ENCODE measurements at regions not wholly inside any gene's neighbourhood (a gene's known extent, or its start where the extent isn't known, plus 50 kb on each side); places are given as distances from the start of the nearest gene placed in this dataset.

DNA sequence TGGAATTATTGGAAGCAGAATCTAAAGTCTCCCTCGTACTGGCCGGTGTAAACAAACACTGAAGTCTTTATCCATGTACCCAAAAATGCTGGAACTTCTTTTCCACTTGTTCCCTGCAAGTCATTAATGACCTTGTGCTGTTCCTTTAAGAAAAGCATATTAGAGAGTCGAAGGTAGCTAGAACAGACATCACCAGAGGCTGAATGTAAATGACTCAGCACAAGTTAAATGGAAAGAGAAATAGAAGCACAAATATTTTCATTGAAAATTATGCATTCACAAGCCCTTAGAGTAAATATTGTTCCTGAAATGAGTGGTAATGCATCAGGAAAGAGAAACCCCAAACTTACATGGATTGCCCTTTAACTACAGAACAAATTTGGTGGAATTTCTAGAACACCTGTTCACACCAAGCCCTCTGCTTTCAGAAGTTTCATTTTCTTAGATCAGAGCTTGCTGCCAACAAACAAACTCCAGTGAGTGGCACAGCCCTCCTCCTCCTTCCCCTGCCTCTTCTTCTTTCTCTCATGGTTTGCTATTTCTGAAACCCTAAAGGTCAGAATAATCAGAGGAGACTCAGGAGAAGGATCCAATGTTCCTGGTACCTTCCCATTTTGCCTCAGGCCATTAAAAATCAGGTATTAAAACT lies 264.3 kb downstream of the TXNL1 start:
- TF ChIP-seq, protein P1, sequence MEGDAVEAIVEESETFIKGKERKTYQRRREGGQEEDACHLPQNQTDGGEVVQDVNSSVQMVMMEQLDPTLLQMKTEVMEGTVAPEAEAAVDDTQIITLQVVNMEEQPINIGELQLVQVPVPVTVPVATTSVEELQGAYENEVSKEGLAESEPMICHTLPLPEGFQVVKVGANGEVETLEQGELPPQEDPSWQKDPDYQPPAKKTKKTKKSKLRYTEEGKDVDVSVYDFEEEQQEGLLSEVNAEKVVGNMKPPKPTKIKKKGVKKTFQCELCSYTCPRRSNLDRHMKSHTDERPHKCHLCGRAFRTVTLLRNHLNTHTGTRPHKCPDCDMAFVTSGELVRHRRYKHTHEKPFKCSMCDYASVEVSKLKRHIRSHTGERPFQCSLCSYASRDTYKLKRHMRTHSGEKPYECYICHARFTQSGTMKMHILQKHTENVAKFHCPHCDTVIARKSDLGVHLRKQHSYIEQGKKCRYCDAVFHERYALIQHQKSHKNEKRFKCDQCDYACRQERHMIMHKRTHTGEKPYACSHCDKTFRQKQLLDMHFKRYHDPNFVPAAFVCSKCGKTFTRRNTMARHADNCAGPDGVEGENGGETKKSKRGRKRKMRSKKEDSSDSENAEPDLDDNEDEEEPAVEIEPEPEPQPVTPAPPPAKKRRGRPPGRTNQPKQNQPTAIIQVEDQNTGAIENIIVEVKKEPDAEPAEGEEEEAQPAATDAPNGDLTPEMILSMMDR (conservative IDR thresholded peaks at IDR 0.05 in 1 of 2, IDR thresholded peaks at IDR 0.05 in 1 of 2; ENCODE audit: low read depth in 1 of 2, low read length in 2 of 2) = no peak
- no peak for TF ChIP-seq EZH2 (IDR thresholded peaks at IDR 0.05; ENCODE audit: low read length, missing control alignments)

Data from fibroblast of lung (primary cell).